ENCODE measurements at regions not wholly inside any gene's neighbourhood (a gene's known extent, or its start where the extent isn't known, plus 50 kb on each side); places are given as distances from the start of the nearest gene placed in this dataset.

DNA sequence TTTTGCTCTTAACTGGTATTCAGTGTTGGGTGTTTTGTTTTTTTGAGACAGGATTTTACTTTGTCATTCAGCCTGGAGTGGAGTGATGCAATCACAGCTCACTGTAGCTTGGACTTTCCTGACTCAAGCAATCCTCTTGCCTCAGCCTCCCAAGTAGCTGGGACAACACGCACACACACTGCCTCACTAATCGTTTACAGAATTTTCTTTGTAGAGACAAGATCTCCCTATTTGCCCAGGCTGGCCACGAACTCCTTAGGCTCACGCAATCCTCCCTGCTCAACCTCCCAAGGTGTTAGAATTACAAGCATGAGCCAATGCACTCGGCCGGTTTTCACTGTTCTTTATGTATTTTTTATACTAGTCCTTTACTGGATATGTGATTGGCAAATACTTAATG is 51.0 kb upstream of the IGLL5 start:
- no peak overlapping the region for H3K4me3 ChIP-seq
- no peaks in the 10 kb centered on the region for H3K36me3 ChIP-seq
- H3K27me3 ChIP-seq, result no peaks in the 10 kb centered on the region
- no peaks in the 10 kb centered on the region for H3K4me1 ChIP-seq
- intact Hi-C loops (cut with DNase I), result no loop called here
- H3K27ac ChIP-seq, result no peak overlapping the region
- no peak for DNase-seq
- 76 to 84% methylated on average over 6 of the region's 6 CpGs for whole genome bisulfite sequencing, 2 donors
- TF ChIP-seq CTCF (IDR thresholded peaks at IDR 0.05), result no peak
- TF ChIP-seq EP300 (IDR thresholded peaks at IDR 0.05), result no peak
- no peak for TF ChIP-seq POLR2AphosphoS5 (IDR thresholded peaks at IDR 0.05)
- no peak for TF ChIP-seq POLR2A (IDR thresholded peaks at IDR 0.05)
- no peaks in the 10 kb centered on the region for H3K9me3 ChIP-seq

Small RNA genes lying in the stretch of these regions (small RNA-seq; reads per million reads assigned to genes)
- gene AC244157.1, result 0 reads per million in 3 donors
- gene AC245028.1, result 0 reads per million in 3 donors
- 0 reads per million in 3 donors for gene AC245028.2
- 0 reads per million in 3 donors for gene AC245028.3
- 0 reads per million in 3 donors for gene IGLV3-13
- 0 reads per million in 3 donors for gene IGLV3-15
- gene IGLV3-17, result 0 reads per million in 3 donors
- 0 reads per million in 3 donors for gene IGLVI-20
- 0 reads per million in 3 donors for gene IGLVVI-22-1

Measured in sigmoid colon (tissue), 6 donors.